Esophagus (tissue), 2 donors: ENCODE measurements at regions not wholly inside any gene's neighbourhood (a gene's known extent, or its start where the extent isn't known, plus 50 kb on each side); places are given as distances from the start of the nearest gene placed in this dataset.

Experiments
- H3K27ac ChIP-seq, 2 donors: one replicate each; pipeline ENCODE4 v1.5.1; 2013; ENCODE audit warnings: low read depth in 2 of 2, mild to moderate bottlenecking in 2 of 2, inconsistent platforms in 1 of 2, low read length in 1 of 2, moderate library complexity in 1 of 2
- H3K27me3 ChIP-seq, 2 donors: one replicate each; pipeline ENCODE4 v1.6.1; 2013; ENCODE audit warnings: low read length in 2 of 2, control low read depth in 1 of 2, mild to moderate bottlenecking in 1 of 2; ENCODE audit not compliant: insufficient read depth in 2 of 2, control insufficient read depth in 1 of 2
- H3K36me3 ChIP-seq, 2 donors: one replicate each; pipeline ENCODE4 v1.6.1; 2013; ENCODE audit warnings: low read length in 1 of 2; ENCODE audit not compliant: control insufficient read depth in 2 of 2, insufficient read depth in 2 of 2
- H3K4me1 ChIP-seq, 2 donors: one replicate each; pipeline ENCODE4 v1.6.1; 2013; ENCODE audit warnings: low read length in 1 of 2; ENCODE audit not compliant: control insufficient read depth in 2 of 2, insufficient read depth in 2 of 2
- H3K4me3 ChIP-seq, 2 donors: one replicate each; pipeline ENCODE4 v1.5.1; 2013; ENCODE audit warnings: low read length in 2 of 2, mild to moderate bottlenecking in 2 of 2, low read depth in 1 of 2, moderate library complexity in 1 of 2
- H3K9me3 ChIP-seq, 2 donors: one replicate each; pipeline ENCODE4 v1.6.1; 2013; ENCODE audit warnings: mild to moderate bottlenecking in 2 of 2, low read depth in 1 of 2, low read length in 1 of 2, moderate library complexity in 1 of 2; ENCODE audit not compliant: control insufficient read depth in 2 of 2, insufficient read depth in 1 of 2
- WGBS, 2 donors: extraction: QIAGEN DNeasy Blood & Tissue Kit; methylation state at CpG; one replicate each; pipeline ENCODE4 v1.1.7; 2013; 5-methylcytosine and 5-hydroxymethylcytosine counted together
- donor health status: healthy with polysubstance abuse.
- donor health status: Bipolar disorder and iron deficiency.

- Histone ChIP-seq H3K27me3 (no peaks in the 10 kb centered on the region), H3K9me3 (no peaks in the 10 kb centered on the region), H3K27ac (no peak overlapping the region), H3K4me1 (no peaks in the 10 kb centered on the region), H3K4me3 (no peak overlapping the region), H3K36me3 (no peaks in the 10 kb centered on the region)
- WGBS, 2 donors: 44 to 74% methylated on average over 4 of the region's 4 CpGs
These were observed 149.9 kb upstream of the RASGRP1 start for GRCh38 chr15:38714309-38715072.

GRCh38 chr15:38720893-38721567, 156.4 kb upstream of the RASGRP1 start:
- Histone ChIP-seq H3K4me1 (no peaks in the 10 kb centered on the region), H3K27me3 (no peaks in the 10 kb centered on the region), H3K9me3 (no peaks in the 10 kb centered on the region), H3K27ac (no peak overlapping the region), H3K4me3 (no peak overlapping the region), H3K36me3 (no peaks in the 10 kb centered on the region)
- WGBS, 2 donors: 75 to 77% methylated on average over 4 of the region's 4 CpGs

- Histone ChIP-seq H3K27ac (no peak overlapping the region), H3K27me3 (no peaks in the 10 kb centered on the region), H3K4me1 (no peaks in the 10 kb centered on the region), H3K9me3 (no peaks in the 10 kb centered on the region), H3K4me3 (no peak overlapping the region), H3K36me3 (no peaks in the 10 kb centered on the region)
- WGBS, 2 donors: 82 to 89% methylated on average over 3 of the region's 3 CpGs
These were observed 156.9 kb upstream of the RASGRP1 start for GRCh38 chr15:38721568-38721945.

- H3K4me3 ChIP-seq: no peak overlapping the region
- no peaks in the 10 kb centered on the region for H3K27me3 ChIP-seq
- H3K4me1 ChIP-seq: no peaks in the 10 kb centered on the region
- no peak overlapping the region for H3K27ac ChIP-seq
- no peaks in the 10 kb centered on the region for H3K9me3 ChIP-seq
- H3K36me3 ChIP-seq: no peaks in the 10 kb centered on the region
- 76 to 78% methylated on average over 1 of the region's 1 CpG for WGBS, 2 donors
These were observed 157.6 kb upstream of the RASGRP1 start for GRCh38 chr15:38722236-38722635.

- Histone ChIP-seq H3K27ac (no peak overlapping the region), H3K27me3 (no peaks in the 10 kb centered on the region), H3K4me3 (no peak overlapping the region), H3K9me3 (no peaks in the 10 kb centered on the region), H3K36me3 (no peaks in the 10 kb centered on the region), H3K4me1 (no peaks in the 10 kb centered on the region)
- WGBS, 2 donors: 94 to 97% methylated on average over 5 of the region's 5 CpGs
These were observed 160.2 kb upstream of the RASGRP1 start for GRCh38 chr15:38724827-38725226.

- Histone ChIP-seq H3K27me3 (no peaks in the 10 kb centered on the region), H3K36me3 (no peaks in the 10 kb centered on the region), H3K4me1 (no peaks in the 10 kb centered on the region), H3K27ac (no peak overlapping the region), H3K9me3 (no peaks in the 10 kb centered on the region), H3K4me3 (no peak overlapping the region)
- 74 to 80% methylated on average over 1 of the region's 1 CpG for WGBS, 2 donors
These were observed 161.6 kb upstream of the RASGRP1 start for GRCh38 chr15:38726187-38726586.

- H3K4me3 ChIP-seq: no peak overlapping the region
- H3K27me3 ChIP-seq: no peaks in the 10 kb centered on the region
- H3K4me1 ChIP-seq: no peaks in the 10 kb centered on the region
- H3K36me3 ChIP-seq: no peaks in the 10 kb centered on the region
- H3K27ac ChIP-seq: no peak overlapping the region
- no peaks in the 10 kb centered on the region for H3K9me3 ChIP-seq
These were observed 168.7 kb upstream of the RASGRP1 start for GRCh38 chr15:38733331-38733730.

- Histone ChIP-seq H3K9me3 (no peaks in the 10 kb centered on the region), H3K27me3 (no peaks in the 10 kb centered on the region), H3K27ac (no peak overlapping the region), H3K36me3 (no peaks in the 10 kb centered on the region), H3K4me3 (no peak overlapping the region), H3K4me1 (no peaks in the 10 kb centered on the region)
- 78 to 83% methylated on average over 5 of the region's 5 CpGs for WGBS, 2 donors
These were observed 175.6 kb upstream of the RASGRP1 start for GRCh38 chr15:38740206-38740605.

GRCh38 chr15:38743147-38743546, 178.5 kb upstream of the RASGRP1 start:
- Histone ChIP-seq H3K27ac (no peak overlapping the region), H3K4me3 (no peak overlapping the region), H3K9me3 (no peaks in the 10 kb centered on the region), H3K4me1 (no peaks in the 10 kb centered on the region), H3K27me3 (no peaks in the 10 kb centered on the region), H3K36me3 (no peaks in the 10 kb centered on the region)
- 79 to 83% methylated on average over 3 of the region's 3 CpGs for WGBS, 2 donors

- Histone ChIP-seq H3K27me3 (no peaks in the 10 kb centered on the region), H3K9me3 (no peaks in the 10 kb centered on the region), H3K4me3 (no peak overlapping the region), H3K4me1 (no peaks in the 10 kb centered on the region), H3K36me3 (no peaks in the 10 kb centered on the region), H3K27ac (no peak overlapping the region)
- 69 to 82% methylated on average over 1 of the region's 1 CpG for WGBS, 2 donors
These were observed 180.5 kb upstream of the RASGRP1 start for GRCh38 chr15:38745126-38745525.
